Spleen (tissue), 11 donors: ENCODE measurements at regions not wholly inside any gene's neighbourhood (a gene's known extent, or its start where the extent isn't known, plus 50 kb on each side); places are given as distances from the start of the nearest gene placed in this dataset.

Experiments
- DNase-seq: peaks from one replicate; pipeline ENCODE4 v3.0.0-alpha.2; 2020
- H3K27ac ChIP-seq, 8 donors: fragments of 200-600 bp; sonication (generic) in 7 of 8; 1 replicate in 4 of 8; 2 replicates in 4 of 8; pipeline versions ENCODE4 v1.5.0 to v1.8.0; 2016 to 2021; ENCODE audit warnings: inconsistent platforms in 4 of 8, mild to moderate bottlenecking in 4 of 8, moderate library complexity in 1 of 8
- H3K27me3 ChIP-seq, 7 donors: fragments of 200-600 bp; sonication (generic) in 6 of 7; replicated peaks in 1 of 7; 1 replicate in 4 of 7; 2 replicates in 3 of 7; pipeline versions ENCODE4 v1.5.0 to v1.8.0; 2016 to 2021; ENCODE audit warnings: inconsistent platforms in 3 of 7, mild to moderate bottlenecking in 1 of 7
- H3K36me3 ChIP-seq, 6 donors: fragments of 200-600 bp; sonication (generic) in 5 of 6; 1 replicate in 4 of 6; 2 replicates in 2 of 6; pipeline versions ENCODE4 v1.5.0 to v1.8.0; 2016 to 2021; ENCODE audit warnings: inconsistent platforms in 2 of 6
- H3K4me1 ChIP-seq, 6 donors: fragments of 200-600 bp; sonication (generic) in 5 of 6; 1 replicate in 3 of 6; 2 replicates in 3 of 6; pipeline versions ENCODE4 v1.5.0 to v1.8.0; 2016 to 2021; ENCODE audit warnings: inconsistent platforms in 3 of 6
- H3K4me3 ChIP-seq, 8 donors: fragments of 200-600 bp; sonication (generic) in 7 of 8; 1 replicate in 4 of 8; 2 replicates in 4 of 8; pipeline versions ENCODE4 v1.5.0 to v1.8.0; 2016 to 2021; ENCODE audit warnings: inconsistent platforms in 4 of 8, mild to moderate bottlenecking in 4 of 8, moderate library complexity in 2 of 8
- H3K9me3 ChIP-seq, 8 donors: fragments of 200-600 bp; sonication (generic) in 7 of 8; 1 replicate in 4 of 8; 2 replicates in 4 of 8; pipeline versions ENCODE4 v1.5.0 to v1.8.0; 2016 to 2021; ENCODE audit warnings: inconsistent platforms in 4 of 8
- POLR2A ChIP-seq, 3 donors: fragments of 450-650 bp; IDR thresholded peaks; one replicate each; pipeline ENCODE4 v1.5.1; 2017; ENCODE audit warnings: antibody characterized with exemption in 3 of 3, mild to moderate bottlenecking in 1 of 3
- POLR2AphosphoS5 ChIP-seq, 3 donors: sonication (generic); formaldehyde crosslinking; IDR thresholded peaks; one replicate each; pipeline ENCODE4 v1.5.1; 2017; ENCODE audit warnings: antibody characterized with exemption in 3 of 3
- WGBS, 5 donors: extraction: QIAGEN DNeasy Blood & Tissue Kit in 3 of 5; methylation state at CpG; one replicate each; pipeline versions ENCODE4 v1.1.5 to v1.1.7; 2013 to 2018; 5-methylcytosine and 5-hydroxymethylcytosine counted together
- intact Hi-C: fragments of 100-400 bp; cut with DNase I; formaldehyde crosslinking; loops from one replicate; pipeline ENCODE4 v1.15.0; 2023; ENCODE audit warnings: low total_unique reads
- TF ChIP-seq, protein P1 (sequence below), 11 experiments: fragments of 200-600 bp in 7 of 11; fragments of 450-650 bp in 4 of 11; sonication (generic) in 4 of 11; IDR thresholded peaks in 8 of 11; conservative IDR thresholded peaks in 3 of 11; 1 replicate in 7 of 11; 2 replicates in 4 of 11; pipeline versions ENCODE4 v1.4.0 to v1.8.0; 2016 to 2021; ENCODE audit warnings: antibody characterized with exemption in 11 of 11, inconsistent platforms in 4 of 11, mild to moderate bottlenecking in 1 of 11
- donor health status: healthy with polysubstance abuse.
- donor health status: DM: no; HTN: no; CAD: no; lungs with moderate emphysema.
- donor health status: DM: no; HTN: no; CAD: no.
- donor health status: Bipolar disorder and iron deficiency.
- donor health status: healthy.
- donor health status: DM: no; HTN: no; CAD: no.
- donor health status: DM: yes; HTN: yes; CAD: no.

DNA sequence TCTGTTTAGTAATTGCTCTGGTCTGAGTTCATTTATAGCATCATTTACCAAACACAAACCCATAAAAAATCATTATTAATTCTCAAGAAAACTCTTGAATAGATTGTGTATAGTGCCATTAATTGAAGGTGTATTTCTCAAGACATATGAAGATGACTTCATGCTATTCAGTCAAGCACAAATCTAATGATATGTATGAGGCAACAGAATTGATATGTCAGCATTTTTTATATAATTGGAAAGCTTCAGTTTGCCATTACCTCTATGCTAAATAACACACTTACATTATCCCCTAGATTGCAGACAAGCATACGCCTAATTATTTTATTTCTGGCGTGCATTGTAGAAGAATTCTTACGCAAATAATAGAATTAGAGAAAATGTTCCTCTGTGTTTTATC is 461.8 kb downstream of the PDHA2 start:
- 89 to 99% (median 95%) methylated on average over 3 of the region's 3 CpGs for WGBS, 5 donors

DNA sequence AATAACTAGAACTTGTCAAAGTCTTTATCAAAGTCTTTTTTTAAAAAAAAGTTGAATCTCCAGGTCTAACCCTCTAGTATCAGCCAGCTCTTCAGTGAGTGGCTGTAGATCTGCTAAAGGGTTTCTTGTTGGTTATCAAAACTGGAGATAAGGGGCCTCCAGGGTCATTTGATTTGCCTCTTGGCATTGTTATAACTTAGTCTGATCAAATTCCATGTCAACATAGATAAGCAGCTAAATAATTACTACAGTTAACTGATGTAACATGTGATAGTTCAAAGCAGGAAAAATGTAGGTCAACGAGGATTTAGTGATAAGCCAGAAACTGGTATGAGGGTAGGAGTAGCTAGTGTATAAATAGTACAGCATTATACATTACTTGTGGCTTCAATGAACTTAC is 465.1 kb downstream of the PDHA2 start:
- Histone ChIP-seq H3K4me1 (no peaks in the 10 kb centered on the region), H3K27me3 (no peaks in the 10 kb centered on the region), H3K4me3 (no peak overlapping the region), H3K36me3 (no peaks in the 10 kb centered on the region), H3K27ac (no peak overlapping the region), H3K9me3 (peaks cover 0 to 21% (median 17%) of the 10 kb centered on the region in 8 donors)
- WGBS, 5 donors: 14 to 30% (median 20%) methylated on average over 1 of the region's 1 CpG
- intact Hi-C loops: no loop called here
- no peak for DNase-seq
- no peak for TF ChIP-seq POLR2AphosphoS5 (IDR thresholded peaks at IDR 0.05)
- TF ChIP-seq POLR2A (IDR thresholded peaks at IDR 0.05): no peak
- TF ChIP-seq, protein P1, sequence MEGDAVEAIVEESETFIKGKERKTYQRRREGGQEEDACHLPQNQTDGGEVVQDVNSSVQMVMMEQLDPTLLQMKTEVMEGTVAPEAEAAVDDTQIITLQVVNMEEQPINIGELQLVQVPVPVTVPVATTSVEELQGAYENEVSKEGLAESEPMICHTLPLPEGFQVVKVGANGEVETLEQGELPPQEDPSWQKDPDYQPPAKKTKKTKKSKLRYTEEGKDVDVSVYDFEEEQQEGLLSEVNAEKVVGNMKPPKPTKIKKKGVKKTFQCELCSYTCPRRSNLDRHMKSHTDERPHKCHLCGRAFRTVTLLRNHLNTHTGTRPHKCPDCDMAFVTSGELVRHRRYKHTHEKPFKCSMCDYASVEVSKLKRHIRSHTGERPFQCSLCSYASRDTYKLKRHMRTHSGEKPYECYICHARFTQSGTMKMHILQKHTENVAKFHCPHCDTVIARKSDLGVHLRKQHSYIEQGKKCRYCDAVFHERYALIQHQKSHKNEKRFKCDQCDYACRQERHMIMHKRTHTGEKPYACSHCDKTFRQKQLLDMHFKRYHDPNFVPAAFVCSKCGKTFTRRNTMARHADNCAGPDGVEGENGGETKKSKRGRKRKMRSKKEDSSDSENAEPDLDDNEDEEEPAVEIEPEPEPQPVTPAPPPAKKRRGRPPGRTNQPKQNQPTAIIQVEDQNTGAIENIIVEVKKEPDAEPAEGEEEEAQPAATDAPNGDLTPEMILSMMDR (IDR thresholded peaks at IDR 0.05 in 8 of 11, conservative IDR thresholded peaks at IDR 0.05 in 3 of 11): no peak

More for the DNA sequence above, 461.8 kb downstream of the PDHA2 start:
- DNase-seq: no peak
- Histone ChIP-seq H3K27me3 (no peaks in the 10 kb centered on the region), H3K4me1 (no peaks in the 10 kb centered on the region), H3K4me3 (no peak overlapping the region), H3K27ac (no peak overlapping the region), H3K9me3 (no peaks in the 10 kb centered on the region), H3K36me3 (no peaks in the 10 kb centered on the region)
- intact Hi-C loops: no loop called here
- TF ChIP-seq POLR2A (IDR thresholded peaks at IDR 0.05): no peak
- no peak for TF ChIP-seq POLR2AphosphoS5 (IDR thresholded peaks at IDR 0.05)
- TF ChIP-seq, protein P1 (IDR thresholded peaks at IDR 0.05 in 8 of 11, conservative IDR thresholded peaks at IDR 0.05 in 3 of 11): no peak

DNA sequence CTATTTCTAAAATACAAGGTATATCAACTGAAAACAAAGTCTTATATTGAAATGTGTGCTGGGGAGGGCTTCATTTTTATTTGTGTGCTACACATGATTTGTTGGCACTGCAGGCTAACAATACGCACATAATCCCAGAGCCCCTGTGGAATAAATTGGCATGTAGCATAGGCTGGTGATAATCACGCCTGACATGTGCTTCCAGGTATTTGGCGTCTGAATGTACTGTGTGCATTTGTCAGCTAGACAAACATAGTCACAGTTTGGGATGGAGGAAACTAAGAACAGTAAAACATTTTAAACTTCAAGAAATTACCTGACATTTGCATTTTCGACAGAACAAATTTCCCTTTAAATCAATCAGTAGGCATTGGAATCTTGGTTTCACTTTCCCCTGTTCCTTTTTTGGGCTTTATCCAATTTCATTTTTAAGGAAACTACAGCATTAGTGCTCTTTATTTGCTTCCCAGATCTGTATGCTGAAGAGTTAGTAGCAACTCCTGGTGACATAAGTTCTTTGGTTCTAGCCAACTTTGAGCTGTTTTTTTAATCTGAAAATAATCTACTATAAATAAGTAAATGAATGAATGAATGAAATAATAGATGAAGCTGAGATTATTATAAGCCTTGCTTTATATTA is 472.3 kb downstream of the PDHA2 start:
- Histone ChIP-seq H3K36me3 (no peaks in the 10 kb centered on the region), H3K4me3 (peak overlapping the region in 4 of 8 donors; percentile 11 to 47 (median 27)), H3K4me1 (no peaks in the 10 kb centered on the region), H3K9me3 (peaks cover 0 to 21% (median 16%) of the 10 kb centered on the region in 8 donors), H3K27ac (no peak overlapping the region), H3K27me3 (no peaks in the 10 kb centered on the region)
- TF ChIP-seq POLR2A (IDR thresholded peaks at IDR 0.05) (no peak), POLR2AphosphoS5 (IDR thresholded peaks at IDR 0.05) (no peak)
- TF ChIP-seq, protein P1 (IDR thresholded peaks at IDR 0.05 in 8 of 11, conservative IDR thresholded peaks at IDR 0.05 in 3 of 11): no peak
- no peak for DNase-seq
- WGBS, 5 donors: 48 to 74% (median 57%) methylated on average over 4 of the region's 4 CpGs
- intact Hi-C loops: no loop called here

DNA sequence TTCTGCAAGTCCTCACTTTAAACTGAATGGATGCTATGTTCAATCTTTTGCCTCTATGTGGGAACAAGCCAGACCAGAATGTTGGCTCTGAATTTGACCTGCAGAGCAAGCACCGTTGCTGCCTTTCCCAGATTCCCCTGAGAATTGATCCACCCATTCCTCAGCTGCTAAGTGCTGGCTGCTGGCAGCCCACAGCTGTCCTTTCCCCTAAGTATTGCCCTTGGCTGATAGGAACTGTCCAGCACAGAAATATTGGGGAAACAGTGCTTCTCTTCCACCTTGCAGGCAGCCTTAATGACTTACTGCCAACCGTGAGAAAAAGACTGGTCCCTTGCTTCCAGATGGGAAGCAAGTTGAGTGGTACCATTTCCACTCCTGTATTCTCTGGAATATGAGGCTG is 475.9 kb downstream of the PDHA2 start:
- intact Hi-C loops: no loop called here
- TF ChIP-seq, protein P1 (IDR thresholded peaks at IDR 0.05 in 8 of 11, conservative IDR thresholded peaks at IDR 0.05 in 3 of 11): no peak
- TF ChIP-seq POLR2AphosphoS5 (IDR thresholded peaks at IDR 0.05): no peak
- no peak for TF ChIP-seq POLR2A (IDR thresholded peaks at IDR 0.05)
- Histone ChIP-seq H3K9me3 (no peaks in the 10 kb centered on the region), H3K4me3 (no peak overlapping the region), H3K27ac (no peak overlapping the region), H3K4me1 (no peaks in the 10 kb centered on the region), H3K36me3 (no peaks in the 10 kb centered on the region), H3K27me3 (no peaks in the 10 kb centered on the region)
- WGBS, 5 donors: 42 to 69% (median 53%) methylated on average over 2 of the region's 2 CpGs
- DNase-seq: no peak
